H1 (cell line): ENCODE measurements at regions not wholly inside any gene's neighbourhood (a gene's known extent, or its start where the extent isn't known, plus 50 kb on each side); places are given as distances from the start of the nearest gene placed in this dataset.

Source experiments
- CTCF ChIA-PET: fragments of 300-600 bp; sonication (Branson Sonifier 250); formaldehyde crosslinking; loops from one replicate; lab custom pipeline; 2021; ENCODE audit not compliant: partially characterized antibody; lab: Charles Lee
- POLR2A ChIA-PET: fragments of 300-600 bp; sonication (Branson Sonifier 250); formaldehyde crosslinking; loops from one replicate; lab custom pipeline; 2021; ENCODE audit warnings: inconsistent platforms; ENCODE audit not compliant: partially characterized antibody; lab: Charles Lee
- DNase-seq, 2 experiments: peaks; one replicate each; pipeline versions ENCODE4 v3.0.0 to v3.0.0-alpha.2; 2010 to 2022; ENCODE audit warnings: low spot score in 2 of 2, low read depth in 1 of 2, mixed read lengths in 1 of 2
- FAIRE-seq: peaks from 2 replicates; lab custom pipeline; 2011; peaks lifted over from hg19 to GRCh38; lab: Jason Lieb, UNC
- H2AFZ ChIP-seq: 2 replicates; pipeline ENCODE4 v1.8.1; 2012; ENCODE audit warnings: low read length, inconsistent platforms
- H2AK5ac ChIP-seq: 2 replicates; pipeline ENCODE4 v1.6.1; 2013; ENCODE audit warnings: low read depth, low read length
- H2BK120ac ChIP-seq: replicated peaks from 2 replicates; pipeline ENCODE3; 2013; ENCODE audit warnings: low read depth, low read length, inconsistent platforms
- H2BK12ac ChIP-seq: 2 replicates; pipeline ENCODE4 v1.6.1; 2013; ENCODE audit warnings: low read depth, low read length
- H2BK15ac ChIP-seq: 2 replicates; pipeline ENCODE4 v1.6.1; 2013; ENCODE audit warnings: low read length
- H2BK20ac ChIP-seq: 2 replicates; pipeline ENCODE4 v1.6.1; 2013; ENCODE audit warnings: low read length
- H2BK5ac ChIP-seq: 2 replicates; pipeline ENCODE4 v1.6.1; 2013; ENCODE audit warnings: low read depth, low read length
- H3K14ac ChIP-seq: 2 replicates; pipeline ENCODE4 v1.6.1; 2013; ENCODE audit warnings: inconsistent platforms; ENCODE audit not compliant: insufficient read length
- H3K18ac ChIP-seq: 2 replicates; pipeline ENCODE4 v1.6.1; 2013; ENCODE audit warnings: low read length; ENCODE audit errors: extremely low read depth
- H3K23ac ChIP-seq: 2 replicates; pipeline ENCODE4 v1.6.1; 2013; ENCODE audit warnings: inconsistent platforms; ENCODE audit not compliant: insufficient read length
- H3K23me2 ChIP-seq: 2 replicates; pipeline ENCODE4 v1.6.1; 2013; ENCODE audit warnings: low read depth, low read length
- H3K27ac ChIP-seq: 2 replicates; pipeline ENCODE4 v1.6.1; 2011; ENCODE audit warnings: low read depth, low read length, inconsistent platforms
- H3K27me3 ChIP-seq, 4 experiments: replicated peaks in 1 of 4; 1 replicate in 1 of 4; 2 replicates in 3 of 4; pipeline versions ENCODE4 v1.6.1 to v1.8.1; 2011 to 2013; ENCODE audit warnings: low read length in 3 of 4, mild to moderate bottlenecking in 3 of 4, inconsistent platforms in 2 of 4, mixed read lengths in 2 of 4, moderate library complexity in 1 of 4; ENCODE audit not compliant: control insufficient read depth in 3 of 4, insufficient read depth in 3 of 4; ENCODE audit errors: extremely low read depth in 1 of 4
- H3K36me3 ChIP-seq, 4 experiments: 2 replicates each; pipeline versions ENCODE4 v1.6.1 to v1.8.1; 2011 to 2013; ENCODE audit warnings: mild to moderate bottlenecking in 4 of 4, low read length in 3 of 4, moderate library complexity in 2 of 4, control low read depth in 1 of 4, inconsistent platforms in 1 of 4; ENCODE audit not compliant: insufficient read depth in 4 of 4, control insufficient read depth in 2 of 4
- H3K4ac ChIP-seq: replicated peaks from 2 replicates; pipeline ENCODE3; 2013; ENCODE audit warnings: low read length, low read depth, mixed read lengths, inconsistent platforms; ENCODE audit not compliant: insufficient read length
- H3K4me1 ChIP-seq, 4 experiments: replicated peaks in 1 of 4; 1 replicate in 1 of 4; 2 replicates in 3 of 4; pipeline versions ENCODE4 v1.6.1 to v1.8.1; 2011 to 2013; ENCODE audit warnings: low read length in 3 of 4, inconsistent platforms in 2 of 4, mixed read lengths in 1 of 4; ENCODE audit not compliant: insufficient read depth in 4 of 4, control insufficient read depth in 3 of 4
- H3K4me2 ChIP-seq, 2 experiments: 2 replicates each; pipeline versions ENCODE4 v1.6.1 to v1.8.1; 2011 to 2013; ENCODE audit warnings: low read depth in 2 of 2, low read length in 2 of 2, control low read depth in 1 of 2, inconsistent platforms in 1 of 2, mild to moderate bottlenecking in 1 of 2; ENCODE audit not compliant: insufficient read depth in 1 of 2
- H3K4me3 ChIP-seq, 4 experiments: fragments of 200-600, 300-600 bp in 1 of 4; sonication (generic), shearing (Covaris generic), sonication (Bioruptor Twin) in 1 of 4; 2 replicates each; pipeline versions ENCODE4 v1.5.1 to v1.8.1; 2011 to 2016; ENCODE audit warnings: low read length in 4 of 4, low read depth in 3 of 4, control low read depth in 2 of 4, inconsistent platforms in 2 of 4, mild to moderate bottlenecking in 2 of 4, mixed read lengths in 1 of 4, moderate library complexity in 1 of 4; ENCODE audit not compliant: insufficient read depth in 2 of 4; ENCODE audit errors: extremely low read depth in 1 of 4
- H3K56ac ChIP-seq: replicated peaks from 2 replicates; pipeline ENCODE3; 2013; ENCODE audit warnings: low read depth, mild to moderate bottlenecking, mixed read lengths, low read length, inconsistent platforms; ENCODE audit not compliant: insufficient read length
- H3K79me1 ChIP-seq: 2 replicates; pipeline ENCODE4 v1.6.1; 2013; ENCODE audit warnings: low read depth, low read length, control low read depth
- H3K79me2 ChIP-seq, 2 experiments: 2 replicates each; pipeline versions ENCODE4 v1.6.1 to v1.8.1; 2012 to 2013; ENCODE audit warnings: low read length in 2 of 2, mild to moderate bottlenecking in 2 of 2, inconsistent platforms in 1 of 2; ENCODE audit not compliant: insufficient read depth in 2 of 2, control insufficient read depth in 1 of 2
- H3K9ac ChIP-seq, 4 experiments: replicated peaks in 1 of 4; 1 replicate in 1 of 4; 2 replicates in 3 of 4; pipeline versions ENCODE4 v1.6.1 to v1.8.1; 2011 to 2013; ENCODE audit warnings: low read depth in 3 of 4, low read length in 3 of 4, control low read depth in 2 of 4, mild to moderate bottlenecking in 2 of 4, moderate library complexity in 2 of 4, inconsistent platforms in 1 of 4; ENCODE audit errors: extremely low read depth in 1 of 4
- H3K9me3 ChIP-seq, 2 experiments: 2 replicates each; pipeline versions ENCODE4 v1.6.1 to v1.8.1; 2012 to 2013; ENCODE audit warnings: mild to moderate bottlenecking in 2 of 2, moderate library complexity in 2 of 2, control low read depth in 1 of 2, inconsistent platforms in 1 of 2, low read depth in 1 of 2, low read length in 1 of 2, mixed read lengths in 1 of 2; ENCODE audit not compliant: insufficient read depth in 2 of 2
- H4K20me1 ChIP-seq, 2 experiments: replicated peaks in 1 of 2; 2 replicates each; pipeline versions ENCODE3 to v1.8.1; 2011 to 2013; ENCODE audit warnings: inconsistent platforms in 2 of 2, low read length in 2 of 2, mild to moderate bottlenecking in 1 of 2; ENCODE audit not compliant: insufficient read depth in 2 of 2, control insufficient read depth in 1 of 2
- H4K5ac ChIP-seq: 2 replicates; pipeline ENCODE4 v1.6.1; 2013; ENCODE audit warnings: low read length, low read depth, mixed read lengths, inconsistent platforms; ENCODE audit not compliant: insufficient read length
- H4K8ac ChIP-seq: 2 replicates; pipeline ENCODE4 v1.8.0; 2013; ENCODE audit warnings: mild to moderate bottlenecking, moderate library complexity, low read length, inconsistent platforms; ENCODE audit not compliant: insufficient read depth; ENCODE audit errors: extremely low read depth
- H4K91ac ChIP-seq: replicated peaks from 2 replicates; pipeline ENCODE3; 2013; ENCODE audit warnings: low read length, mixed read lengths, inconsistent platforms; ENCODE audit not compliant: insufficient read length
- CEBPB ChIP-seq: IDR thresholded peaks from 2 replicates; pipeline ENCODE4 v1.6.1; 2012; ENCODE audit warnings: low read depth, low read length
- JUND ChIP-seq: IDR thresholded peaks from 2 replicates; pipeline ENCODE4 v1.6.1; 2011; ENCODE audit warnings: mild to moderate bottlenecking, improper control_type of control experiment, low read length
- KDM1A ChIP-seq: fragments of 200-600, 300-600 bp; sonication (generic); IDR thresholded peaks from 2 replicates; pipeline ENCODE4 v1.7.1; 2016; ENCODE audit warnings: mild to moderate bottlenecking, low read length, borderline replicate concordance
- KDM5A ChIP-seq: fragments of 200-600 bp; IDR thresholded peaks from 2 replicates; pipeline ENCODE4 v1.7.1; 2012; ENCODE audit warnings: mild to moderate bottlenecking, low read length, inconsistent platforms, mixed read lengths
- POLR2A ChIP-seq, 2 experiments: IDR thresholded peaks; 1 replicate in 1 of 2; 2 replicates in 1 of 2; pipeline ENCODE4 v1.6.1; 2011; ENCODE audit warnings: low read depth in 2 of 2, low read length in 2 of 2, mild to moderate bottlenecking in 2 of 2; ENCODE audit errors: control extremely low read depth in 1 of 2
- POU5F1 ChIP-seq: IDR thresholded peaks from 2 replicates; pipeline ENCODE4 v1.6.1; 2011; ENCODE audit warnings: low read depth, mild to moderate bottlenecking, low read length, moderate library complexity
- RAD21 ChIP-seq, 2 experiments: IDR thresholded peaks in 1 of 2; conservative IDR thresholded peaks in 1 of 2; 2 replicates each; pipeline ENCODE4 v1.6.1; 2011; ENCODE audit warnings: low read depth in 2 of 2, low read length in 2 of 2, improper control_type of control experiment in 1 of 2, inconsistent platforms in 1 of 2, mild to moderate bottlenecking in 1 of 2, moderate library complexity in 1 of 2
- RNF2 ChIP-seq: fragments of 200-900, 300-1000 bp; sonication (generic); IDR thresholded peaks from 2 replicates; pipeline ENCODE4 v1.7.1; 2016; ENCODE audit warnings: borderline replicate concordance, low read depth, mild to moderate bottlenecking, antibody characterized with exemption, low read length; ENCODE audit not compliant: poor library complexity, severe bottlenecking; ENCODE audit errors: missing control alignments
- SIRT6 ChIP-seq: IDR thresholded peaks from one replicate; pipeline ENCODE4 v1.7.1; 2012; ENCODE audit warnings: low read length, inconsistent platforms
- TEAD4 ChIP-seq: IDR thresholded peaks from 2 replicates; pipeline ENCODE4 v1.6.1; 2012; ENCODE audit warnings: low read depth, low read length, inconsistent platforms, mixed read lengths
- WGBS, 2 experiments: shearing (Covaris generic) in 1 of 2; methylation state at CpG; one replicate each; pipeline versions ENCODE4 v1.1.6 to v1.1.7; 2013 to 2015; ENCODE audit warnings: low lambda C conversion rate in 2 of 2, mixed read lengths in 2 of 2, inconsistent platforms in 1 of 2, low coverage in 1 of 2, missing lambda C conversion rate in 1 of 2; ENCODE audit not compliant: insufficient replicate concordance in 2 of 2, insufficient coverage in 1 of 2, insufficient read length in 1 of 2; ENCODE audit errors: extremely low coverage in 1 of 2, missing lambda C conversion rate in 1 of 2; 5-methylcytosine and 5-hydroxymethylcytosine counted together

DNA sequence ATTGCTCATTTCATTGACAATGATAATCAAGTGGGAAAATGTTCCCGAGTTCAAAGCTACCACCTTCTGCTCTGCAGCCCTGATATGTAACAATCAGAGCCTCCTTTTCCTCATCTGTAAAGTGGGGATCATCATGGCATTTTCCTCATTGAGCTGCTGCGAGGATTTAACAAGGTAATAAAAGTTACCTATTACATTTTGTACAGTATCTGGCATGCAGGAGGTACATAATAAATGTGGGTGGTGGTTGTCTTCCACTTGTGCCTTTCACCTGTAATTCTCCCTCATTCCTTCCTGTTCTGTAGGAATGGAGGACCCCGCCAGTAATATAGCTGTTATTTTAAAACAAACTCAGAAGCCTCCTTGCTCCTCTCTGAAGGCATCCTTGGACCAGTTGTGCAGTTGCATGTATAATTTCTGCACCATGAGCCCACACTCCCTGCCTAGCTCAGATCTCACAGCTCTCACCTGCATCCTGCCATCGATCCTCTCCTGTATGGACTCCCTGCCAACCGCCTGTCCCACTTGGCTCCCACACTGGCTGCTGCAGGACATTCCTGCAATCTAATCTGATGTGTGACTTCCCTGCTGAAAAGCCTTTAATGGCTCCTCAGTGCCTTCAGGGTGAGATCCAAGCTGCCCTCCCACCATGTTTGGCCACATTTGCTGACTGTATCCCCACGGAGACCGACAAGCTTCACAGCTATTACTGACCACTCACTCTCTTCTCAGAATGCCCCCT, 350.4 kb downstream of the EN1 start:
- no peaks in the 10 kb centered on the region; a peak in 1 of 7 replicates for H3K27me3 ChIP-seq
- H2AFZ ChIP-seq: 0 out of 2 replicates have a peak overlapping the region, but pooled peaks have one; percentile 8
- no peak overlapping the region for H4K8ac ChIP-seq
- H2BK120ac ChIP-seq: no peak overlapping the region
- no peak overlapping the region for H2AK5ac ChIP-seq
- H3K27ac ChIP-seq: no peak overlapping the region
- CTCF ChIA-PET: interaction anchor here (0.9 to 1.6 kb wide), 6 partner anchors 13 to 348 kb away, joined by 3 to 4 read pairs (median 4); no protein-coding TSS in a partner anchor
- no peaks in the 10 kb centered on the region for H3K23me2 ChIP-seq
- WGBS, 2 experiments: 95% methylated on average over 7 of the region's 7 CpGs; no CpG with 5 or more reads in 1 of the 2 experiments
- H3K4me1 ChIP-seq: peaks cover 0 to 4% (median 0%) of the 10 kb centered on the region in 4 experiments; a peak in 1 of 7 replicates
- H4K5ac ChIP-seq: no peak overlapping the region
- no peaks in the 10 kb centered on the region for H3K79me2 ChIP-seq
- no peak overlapping the region for H2BK12ac ChIP-seq
- POLR2A ChIA-PET: no interaction called here
- H3K4ac ChIP-seq: no peak overlapping the region
- H3K18ac ChIP-seq: no peak overlapping the region
- H2BK15ac ChIP-seq: no peak overlapping the region
- H3K14ac ChIP-seq: no peak overlapping the region
- no peak overlapping the region for H3K23ac ChIP-seq
- no peak overlapping the region for H2BK5ac ChIP-seq
- H3K9ac ChIP-seq: no peak overlapping the region
- no peaks in the 10 kb centered on the region; the same call in 1 of the 2 replicates for H3K79me1 ChIP-seq
- no peak for FAIRE-seq
- H4K20me1 ChIP-seq: no peaks in the 10 kb centered on the region
- H3K36me3 ChIP-seq: no peaks in the 10 kb centered on the region
- H3K9me3 ChIP-seq: no peaks in the 10 kb centered on the region
- no peak overlapping the region for H2BK20ac ChIP-seq
- DNase-seq: no peak
- H3K56ac ChIP-seq: no peak overlapping the region
- no peak overlapping the region for H4K91ac ChIP-seq
- no peak overlapping the region for H3K4me2 ChIP-seq
- no peak overlapping the region for H3K4me3 ChIP-seq
- no peak for TF ChIP-seq KDM1A
- TF ChIP-seq KDM5A: no peak
- TF ChIP-seq JUND: no peak
- no peak for TF ChIP-seq RNF2
- TF ChIP-seq RAD21 (IDR thresholded peaks at IDR 0.05 in 1 of 2, conservative IDR thresholded peaks at IDR 0.05 in 1 of 2; ENCODE audit: low read depth in 2 of 2, low read length in 2 of 2): no peak
- no peak for TF ChIP-seq POU5F1
- no peak for TF ChIP-seq CEBPB
- no peak for TF ChIP-seq TEAD4
- TF ChIP-seq POLR2A (IDR thresholded peaks at IDR 0.05; ENCODE audit: control extremely low read depth in 1 of 2, low read depth in 2 of 2, low read length in 2 of 2): no peak
- TF ChIP-seq SIRT6: no peak
